Dermis blood vessel endothelial cell (primary cell): ENCODE measurements at regions not wholly inside any gene's neighbourhood (a gene's known extent, or its start where the extent isn't known, plus 50 kb on each side); places are given as distances from the start of the nearest gene placed in this dataset.
"Not testable (repeated sequence)": the region's sequence is repeated elsewhere in the genome, so short reads cannot be mapped to it uniquely, and the experiment has no call there.

ENCODE experiments used
- DNase-seq: peaks from one replicate; pipeline ENCODE4 v3.0.0; 2010

DNA sequence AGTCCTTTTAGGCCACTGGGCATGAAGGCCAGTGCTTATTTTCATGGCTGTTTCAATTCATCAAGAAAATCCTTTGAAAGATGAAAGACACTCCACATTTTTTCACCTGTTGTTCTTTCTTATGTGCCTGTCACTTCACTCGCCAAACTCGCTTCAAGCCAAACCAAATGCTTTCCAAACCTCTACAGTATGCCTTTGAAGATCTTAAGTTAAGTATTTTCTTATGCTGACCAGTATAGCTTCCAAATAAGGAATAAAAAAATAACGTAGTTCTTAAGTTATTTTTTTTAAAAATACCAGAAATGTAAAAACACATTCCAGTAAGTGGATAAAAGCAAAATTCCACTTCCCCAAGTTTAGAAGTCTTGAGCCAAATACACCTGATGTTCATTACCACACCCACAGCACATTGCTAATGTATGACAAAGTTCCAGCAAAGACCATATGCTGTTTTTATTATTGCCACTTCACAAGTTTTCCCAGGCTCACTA, 186.1 kb downstream of the MTERF1 start:
- no peak for DNase-seq

GRCh38 chr7:91710881-91711280, 169.6 kb downstream of the MTERF1 start:
- DNase-seq = no peak

DNA sequence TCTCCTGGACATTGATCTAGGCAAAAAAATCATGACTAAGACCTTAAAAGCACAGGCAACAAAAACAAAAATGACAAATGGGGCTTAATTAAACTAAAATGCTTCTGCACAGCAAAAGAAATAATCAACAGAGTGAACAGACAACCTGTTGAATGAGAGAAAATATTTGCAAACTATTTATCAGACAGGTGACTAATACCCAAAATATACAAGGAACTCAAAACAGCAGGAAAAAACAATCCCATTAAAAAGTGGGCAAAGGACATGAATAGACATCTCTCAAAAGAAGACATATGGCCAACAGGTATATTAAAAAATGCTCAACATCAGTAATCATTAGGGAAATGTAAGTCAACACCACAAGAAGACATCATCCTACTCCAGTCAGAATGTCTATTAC, 166.8 kb downstream of the MTERF1 start:
- no peak for DNase-seq

GRCh38 chr7:91717681-91718470, 162.6 kb downstream of the MTERF1 start:
- DNase-seq = no peak

DNA sequence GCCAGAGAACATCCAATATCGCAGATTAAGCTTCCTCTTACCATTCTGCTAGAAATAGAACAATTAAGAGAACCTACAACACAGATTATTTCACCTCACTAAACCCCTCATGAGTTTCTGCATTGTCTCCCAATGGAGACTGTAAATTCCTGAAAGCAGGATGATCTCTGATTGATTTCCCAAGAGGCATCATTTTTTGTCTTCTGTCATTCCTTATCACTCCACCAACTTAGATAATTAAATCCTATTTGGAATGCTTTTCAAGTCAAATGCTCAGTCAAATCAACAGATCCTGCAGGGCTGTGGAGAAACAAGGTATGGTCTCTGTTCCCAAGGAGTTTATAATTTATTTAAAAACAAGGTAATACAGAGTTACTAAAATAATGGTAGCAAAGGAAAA, 161.5 kb downstream of the MTERF1 start:
- DNase-seq = no peak

DNA sequence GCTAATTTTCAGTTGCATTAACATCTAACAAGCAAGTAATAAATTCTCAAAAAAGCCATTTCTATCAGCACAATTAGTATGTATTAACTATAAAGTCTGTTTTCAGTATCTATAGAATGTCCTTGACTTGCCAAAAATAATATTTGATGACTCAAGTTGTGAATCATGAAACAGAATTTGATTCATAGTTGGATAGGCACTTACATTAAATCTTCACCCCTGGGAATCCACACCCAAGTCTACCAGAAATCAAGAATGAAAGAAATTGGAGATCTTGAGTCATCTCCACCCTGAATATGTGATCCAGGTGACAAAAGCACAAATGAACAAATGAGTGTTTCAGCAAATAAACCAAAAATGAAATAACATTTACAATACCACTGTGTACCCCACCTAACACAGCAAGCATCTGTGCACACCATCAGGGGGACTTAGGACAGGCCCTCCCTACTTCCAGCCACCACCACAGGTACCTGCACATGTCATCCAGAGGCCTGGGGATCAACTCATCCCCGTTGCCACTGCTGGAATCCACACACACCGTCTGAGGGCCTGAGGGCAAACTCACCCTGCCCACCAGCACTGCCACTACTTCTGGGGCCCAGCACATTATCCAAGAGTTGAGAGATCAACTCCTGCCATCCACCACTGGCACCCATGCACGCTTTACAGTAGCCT, 160.1 kb downstream of the MTERF1 start:
- no peak for DNase-seq

DNA sequence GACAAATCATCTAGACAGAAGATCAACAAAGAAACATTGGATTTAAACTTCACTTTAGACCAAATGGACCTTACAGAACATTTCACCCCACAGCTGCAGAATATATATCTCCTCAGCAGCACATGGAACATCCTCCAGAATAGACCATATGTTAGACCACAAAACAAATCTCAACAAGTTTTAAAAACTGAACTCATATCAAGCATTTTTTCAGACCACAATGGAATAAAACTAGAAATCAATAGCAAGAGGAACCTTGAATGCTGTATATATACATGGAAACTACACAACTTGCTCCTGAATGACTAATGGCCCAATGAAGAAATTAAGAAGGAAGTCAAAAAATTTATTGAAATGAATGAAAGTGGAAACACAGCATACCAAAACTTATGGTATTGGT, 157.7 kb downstream of the MTERF1 start:
- no peak for DNase-seq

DNA sequence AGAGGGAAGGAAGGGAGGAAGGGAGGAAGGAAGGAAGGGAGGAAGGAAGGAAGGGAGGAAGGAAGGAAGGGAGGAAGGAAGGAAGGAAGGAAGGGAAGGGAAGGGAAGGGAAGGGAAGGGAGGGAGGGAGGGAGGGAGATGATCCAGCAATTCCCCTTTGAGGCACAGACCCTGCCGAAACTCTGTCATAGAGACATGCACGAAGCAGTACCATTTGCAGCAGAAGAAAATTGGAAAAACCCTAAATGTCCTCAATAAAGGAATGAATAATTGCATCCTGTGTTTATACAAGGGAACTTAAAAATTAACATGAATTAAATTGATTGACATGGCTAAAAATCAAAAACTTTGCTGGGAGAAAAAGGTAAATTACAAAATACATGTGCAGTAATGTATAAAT, 151.5 kb downstream of the MTERF1 start:
- DNase-seq = not testable (repeated sequence)

- no peak for DNase-seq
These were observed 148.5 kb downstream of the MTERF1 start for GRCh38 chr7:91731976-91732375.

- no peak for DNase-seq
These were observed 131.1 kb downstream of the MTERF1 start for GRCh38 chr7:91749418-91749817.

- DNase-seq = no peak
These were observed 130.4 kb downstream of the MTERF1 start for GRCh38 chr7:91750091-91750490.

- DNase-seq = no peak
These were observed 128.4 kb downstream of the MTERF1 start for GRCh38 chr7:91752102-91752501.

DNA sequence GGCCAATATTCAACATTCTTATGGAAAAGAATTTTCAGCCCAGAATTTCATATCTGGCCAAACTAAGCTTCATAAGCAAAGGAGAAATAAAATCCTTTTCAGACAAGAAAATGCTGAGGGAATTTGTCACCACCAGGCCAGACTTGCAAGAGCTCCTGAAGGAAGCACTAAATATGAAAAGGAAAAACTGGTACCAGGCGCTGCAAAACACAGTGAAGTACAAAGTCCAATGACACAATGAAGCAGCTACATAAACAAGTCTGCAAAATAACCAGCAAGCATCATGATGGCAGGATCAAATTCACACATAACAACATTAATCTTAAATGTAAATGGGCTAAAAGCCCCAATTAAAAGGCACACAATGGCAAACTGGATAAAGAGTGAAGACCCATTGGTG, 126.2 kb downstream of the MTERF1 start:
- not testable (repeated sequence) for DNase-seq

- DNase-seq = not testable (repeated sequence)
These were observed 125.4 kb downstream of the MTERF1 start for GRCh38 chr7:91755121-91755520.

DNA sequence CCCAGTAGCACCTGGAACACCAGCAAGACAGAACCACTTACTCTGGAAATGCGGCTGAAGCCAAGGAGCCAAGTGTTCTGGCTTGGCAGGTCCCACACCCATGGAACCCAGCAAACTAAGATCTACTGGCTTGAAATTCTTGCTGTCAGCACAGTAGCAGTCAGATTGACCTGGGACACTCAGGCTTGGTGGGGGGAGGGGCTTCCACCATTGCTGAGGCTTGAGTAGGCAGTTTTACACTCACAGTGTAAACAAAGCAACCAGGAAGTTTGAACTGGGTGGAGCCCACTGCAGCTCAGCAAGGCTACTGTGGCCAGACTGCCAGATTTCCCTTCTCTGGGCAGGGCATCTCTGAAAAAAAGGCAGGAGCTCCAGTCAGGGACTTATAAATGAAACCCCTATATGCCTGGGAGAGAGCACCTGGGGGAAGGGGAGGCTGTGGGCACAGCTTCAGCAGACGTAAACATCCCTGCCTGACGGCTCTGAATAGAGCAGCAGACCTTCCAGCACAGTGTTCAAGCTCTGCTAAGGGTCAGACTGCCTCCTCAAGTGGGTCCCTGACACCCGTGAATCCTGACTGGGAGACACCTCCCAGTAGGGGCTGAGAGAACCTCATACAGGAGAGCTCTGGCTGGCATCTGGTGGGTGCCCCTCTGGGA, 121.2 kb downstream of the MTERF1 start:
- DNase-seq = no peak

- DNase-seq = no peak
These were observed 112.7 kb downstream of the MTERF1 start for GRCh38 chr7:91767820-91768219.

DNA sequence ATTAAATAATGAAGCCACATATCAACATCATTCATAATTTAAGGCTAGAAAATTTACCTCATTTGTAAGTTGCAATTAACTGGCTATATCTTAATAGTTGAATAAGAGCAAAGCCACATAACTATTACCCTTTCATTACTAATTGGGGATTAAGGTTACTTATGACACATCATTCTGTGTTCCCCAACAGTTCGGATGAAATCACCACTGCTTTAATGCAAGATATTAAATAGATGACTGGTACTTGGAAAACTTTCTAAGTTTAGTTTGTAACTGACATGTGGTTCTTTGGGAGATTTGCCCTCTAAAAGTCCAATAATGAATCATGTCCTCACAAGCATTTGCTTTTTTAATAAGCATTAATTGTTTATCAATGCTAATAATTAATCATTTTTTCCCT, 109.1 kb downstream of the MTERF1 start:
- no peak for DNase-seq

GRCh38 chr7:91771921-91772815, 108.3 kb downstream of the MTERF1 start:
- DNase-seq = no peak

DNA sequence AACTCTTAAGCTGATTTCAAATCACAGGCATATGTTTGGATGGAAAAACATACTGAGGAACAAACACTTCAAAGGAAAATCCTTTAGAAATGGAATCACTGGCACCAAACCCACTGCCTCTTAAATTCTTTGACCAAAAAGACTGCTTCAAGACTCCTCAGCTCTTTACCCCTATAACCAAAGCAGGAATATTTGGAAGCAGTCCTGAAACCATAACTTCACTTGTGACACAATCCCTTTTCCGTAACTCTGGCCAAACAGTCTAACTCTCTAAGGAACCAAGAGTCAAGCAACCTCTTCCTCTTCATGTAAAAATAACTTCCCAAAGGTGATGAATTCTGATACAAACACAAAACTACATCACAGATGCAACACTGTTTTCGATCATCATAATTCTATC, 104.3 kb downstream of the MTERF1 start:
- no peak for DNase-seq

GRCh38 chr7:91777522-91777921, 103.0 kb downstream of the MTERF1 start:
- DNase-seq = no peak

- no peak for DNase-seq
These were observed 102.1 kb downstream of the MTERF1 start for GRCh38 chr7:91778416-91778815.

- no peak for DNase-seq
These were observed 100.0 kb downstream of the MTERF1 start for GRCh38 chr7:91780521-91780920.

DNA sequence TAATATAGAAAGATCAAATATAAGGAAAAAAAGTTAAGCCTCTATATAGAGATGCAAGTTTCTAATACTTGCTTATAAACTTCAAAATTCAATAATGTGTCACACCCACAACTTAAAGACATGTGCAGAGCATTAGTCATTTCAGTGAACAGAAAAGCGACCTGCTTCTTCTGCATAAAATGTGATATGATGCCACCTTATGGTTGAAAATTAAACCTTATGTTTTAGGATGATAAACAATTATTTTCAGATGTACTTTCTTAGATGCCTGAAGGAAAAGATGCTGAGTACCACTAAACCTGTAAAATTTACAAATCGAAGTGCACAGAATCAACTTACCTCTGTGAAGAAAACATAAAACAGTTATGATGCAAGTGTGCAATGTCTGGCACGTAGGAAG, 96.0 kb downstream of the MTERF1 start:
- DNase-seq = peak; percentile 63
